CD8-positive, alpha-beta memory T cell (primary cell): ENCODE measurements at regions not wholly inside any gene's neighbourhood (a gene's known extent, or its start where the extent isn't known, plus 50 kb on each side); places are given as distances from the start of the nearest gene placed in this dataset.
A peak's percentile ranks its signal among the peaks of the same experiment; 100 is the strongest.

Source experiments
- CTCF ChIA-PET: fragments of 350-600 bp; sonication (Branson Sonifier 250); formaldehyde crosslinking; loops from one replicate; lab custom pipeline; 2021; ENCODE audit warnings: antibody characterized with exemption; lab: Charles Lee
- POLR2A ChIA-PET: fragments of 350-600 bp; sonication (Branson Sonifier 250); formaldehyde crosslinking; loops from one replicate; lab custom pipeline; 2021; ENCODE audit warnings: antibody characterized with exemption; lab: Charles Lee
- DNase-seq, 5 donors: peaks; one replicate each; pipeline versions ENCODE4 v3.0.0 to v3.0.0-alpha.2; 2020 to 2022; ENCODE audit warnings: mixed read lengths in 1 of 5
- H3K27ac ChIP-seq: one replicate; pipeline ENCODE4 v1.7.0; 2013; ENCODE audit warnings: low read depth, mild to moderate bottlenecking, low read length, moderate library complexity
- H3K27me3 ChIP-seq: 2 replicates; pipeline ENCODE4 v1.7.0; 2013; ENCODE audit warnings: low read length, mild to moderate bottlenecking; ENCODE audit not compliant: insufficient read depth, poor library complexity, severe bottlenecking
- H3K36me3 ChIP-seq: 2 replicates; pipeline ENCODE4 v1.7.0; 2013; ENCODE audit warnings: mild to moderate bottlenecking, low read length, moderate library complexity; ENCODE audit not compliant: insufficient read depth
- H3K4me1 ChIP-seq: 2 replicates; pipeline ENCODE4 v1.7.0; 2013; ENCODE audit warnings: mild to moderate bottlenecking, low read length, moderate library complexity; ENCODE audit not compliant: insufficient read depth
- H3K4me3 ChIP-seq: 2 replicates; pipeline ENCODE4 v1.7.0; 2013; ENCODE audit warnings: mild to moderate bottlenecking, low read length
- H3K9me3 ChIP-seq: 2 replicates; pipeline ENCODE4 v1.7.0; 2013; ENCODE audit warnings: mild to moderate bottlenecking, low read length
- H3K27ac Mint-ChIP-seq, 8 donors: one replicate each; pipeline ENCODE4 v1.8.0; 2020 to 2021; ENCODE audit warnings: mixed read lengths in 8 of 8, mild to moderate bottlenecking in 6 of 8, inconsistent platforms in 3 of 8, moderate library complexity in 3 of 8
- H3K27me3 Mint-ChIP-seq, 2 donors: one replicate each; pipeline ENCODE4 v1.8.0; 2020 to 2021; ENCODE audit warnings: mixed read lengths in 2 of 2, mild to moderate bottlenecking in 1 of 2, moderate library complexity in 1 of 2
- H3K36me3 Mint-ChIP-seq, 3 donors: one replicate each; pipeline ENCODE4 v1.8.0; 2020 to 2021; ENCODE audit warnings: mixed read lengths in 3 of 3, inconsistent platforms in 1 of 3, mild to moderate bottlenecking in 1 of 3
- H3K4me1 Mint-ChIP-seq, 3 donors: one replicate each; pipeline ENCODE4 v1.8.0; 2020 to 2021; ENCODE audit warnings: mixed read lengths in 3 of 3, inconsistent platforms in 1 of 3, mild to moderate bottlenecking in 1 of 3
- H3K4me3 Mint-ChIP-seq, 7 donors: one replicate each; pipeline ENCODE4 v1.8.0; 2020 to 2021; ENCODE audit warnings: mixed read lengths in 7 of 7, mild to moderate bottlenecking in 6 of 7, moderate library complexity in 4 of 7, inconsistent platforms in 2 of 7
- H3K9me3 Mint-ChIP-seq, 5 donors: one replicate each; pipeline ENCODE4 v1.8.0; 2020 to 2022; ENCODE audit warnings: mixed read lengths in 5 of 5, mild to moderate bottlenecking in 3 of 5, moderate library complexity in 2 of 5, inconsistent platforms in 1 of 5

GRCh38 chr18:46393230-46393629 is 263.8 kb downstream of the LOXHD1 start:
- no peaks in the 10 kb centered on the region for H3K27me3 ChIP-seq
- no peaks in the 10 kb centered on the region for H3K36me3 Mint-ChIP-seq
- POLR2A ChIA-PET, result no interaction called here
- H3K4me3 ChIP-seq, result no peak overlapping the region
- H3K27me3 Mint-ChIP-seq, result no peaks in the 10 kb centered on the region
- H3K9me3 Mint-ChIP-seq, result peaks cover 0 to 3% (median 0%) of the 10 kb centered on the region in 5 donors
- H3K4me1 ChIP-seq, result no peaks in the 10 kb centered on the region
- no peak overlapping the region for H3K4me3 Mint-ChIP-seq
- no peak overlapping the region for H3K27ac Mint-ChIP-seq
- no peaks in the 10 kb centered on the region for H3K9me3 ChIP-seq
- H3K4me1 Mint-ChIP-seq, result peaks cover 5 to 11% (median 10%) of the 10 kb centered on the region in 3 donors
- H3K36me3 ChIP-seq, result no peaks in the 10 kb centered on the region
- no peak overlapping the region for H3K27ac ChIP-seq
- no peak for DNase-seq
- CTCF ChIA-PET, result no interaction called here

- H3K27me3 Mint-ChIP-seq, result no peaks in the 10 kb centered on the region
- H3K4me3 ChIP-seq, result no peak overlapping the region
- H3K36me3 ChIP-seq, result no peaks in the 10 kb centered on the region
- H3K27me3 ChIP-seq, result no peaks in the 10 kb centered on the region
- H3K9me3 ChIP-seq, result no peaks in the 10 kb centered on the region
- no peak overlapping the region for H3K4me3 Mint-ChIP-seq
- H3K36me3 Mint-ChIP-seq, result no peaks in the 10 kb centered on the region
- no peak for DNase-seq
- peak overlapping the region in 1 of 8 donors; percentile 6 for H3K27ac Mint-ChIP-seq
- POLR2A ChIA-PET, result no interaction called here
- peaks cover 0 to 3% (median 0%) of the 10 kb centered on the region in 5 donors for H3K9me3 Mint-ChIP-seq
- no peaks in the 10 kb centered on the region for H3K4me1 ChIP-seq
- CTCF ChIA-PET, result no interaction called here
- peaks cover 7 to 16% (median 13%) of the 10 kb centered on the region in 3 donors for H3K4me1 Mint-ChIP-seq
- no peak overlapping the region for H3K27ac ChIP-seq
These were observed 263.1 kb downstream of the LOXHD1 start for GRCh38 chr18:46393961-46394360.

- H3K27ac ChIP-seq, result no peak overlapping the region
- H3K4me3 Mint-ChIP-seq, result no peak overlapping the region
- POLR2A ChIA-PET, result no interaction called here
These were observed 261.2 kb downstream of the LOXHD1 start for GRCh38 chr18:46395795-46396194.

GRCh38 chr18:46397174-46397573 is 259.8 kb downstream of the LOXHD1 start:
- H3K36me3 Mint-ChIP-seq, result no peaks in the 10 kb centered on the region
- no peaks in the 10 kb centered on the region for H3K27me3 ChIP-seq
- no peak overlapping the region for H3K27ac ChIP-seq
- H3K36me3 ChIP-seq, result no peaks in the 10 kb centered on the region
- DNase-seq, result no peak
- H3K27ac Mint-ChIP-seq, result peak overlapping the region in 7 of 8 donors; percentile 10 to 97 (median 47)
- H3K4me3 Mint-ChIP-seq, result peak overlapping the region in 1 of 7 donors; percentile 6
- peaks cover 0 to 2% of the 10 kb centered on the region in 2 donors for H3K27me3 Mint-ChIP-seq
- H3K9me3 Mint-ChIP-seq, result peaks cover 0 to 3% (median 0%) of the 10 kb centered on the region in 5 donors
- H3K4me3 ChIP-seq, result no peak overlapping the region
- ChIA-PET CTCF (no interaction called here), POLR2A (no interaction called here)
- no peaks in the 10 kb centered on the region for H3K4me1 ChIP-seq
- H3K4me1 Mint-ChIP-seq, result peaks cover 7 to 18% (median 13%) of the 10 kb centered on the region in 3 donors
- H3K9me3 ChIP-seq, result no peaks in the 10 kb centered on the region

More at GRCh38 chr18:46395795-46396194, 261.2 kb downstream of the LOXHD1 start:
- no peak for DNase-seq
- Mint-ChIP-seq H3K27me3 (peaks cover 0 to 2% of the 10 kb centered on the region in 2 donors), H3K36me3 (no peaks in the 10 kb centered on the region), H3K4me1 (peaks cover 7 to 18% (median 13%) of the 10 kb centered on the region in 3 donors), H3K27ac (peak overlapping the region in 3 of 8 donors; percentile 41 to 76 (median 54)), H3K9me3 (peaks cover 0 to 3% (median 0%) of the 10 kb centered on the region in 5 donors)
- CTCF ChIA-PET, result no interaction called here
- Histone ChIP-seq H3K4me1 (no peaks in the 10 kb centered on the region), H3K27me3 (no peaks in the 10 kb centered on the region), H3K9me3 (no peaks in the 10 kb centered on the region), H3K36me3 (no peaks in the 10 kb centered on the region), H3K4me3 (no peak overlapping the region)

- Mint-ChIP-seq H3K4me1 (peaks cover 7 to 18% (median 13%) of the 10 kb centered on the region in 3 donors), H3K4me3 (peak overlapping the region in 1 of 7 donors; percentile 30), H3K27me3 (peaks cover 0 to 2% of the 10 kb centered on the region in 2 donors), H3K36me3 (no peaks in the 10 kb centered on the region), H3K27ac (peak overlapping the region in 7 of 8 donors; percentile 9 to 93 (median 80)), H3K9me3 (peaks cover 0 to 3% (median 0%) of the 10 kb centered on the region in 5 donors)
- H3K4me3 ChIP-seq, result no peak overlapping the region
- no peaks in the 10 kb centered on the region for H3K27me3 ChIP-seq
- H3K4me1 ChIP-seq, result no peaks in the 10 kb centered on the region
- H3K9me3 ChIP-seq, result no peaks in the 10 kb centered on the region
- no peaks in the 10 kb centered on the region for H3K36me3 ChIP-seq
- peak in 1 of 5 donors; percentile 21 for DNase-seq
- CTCF ChIA-PET, result no interaction called here
- peak overlapping the region; percentile 38 for H3K27ac ChIP-seq
- POLR2A ChIA-PET, result no interaction called here
These were observed 259.0 kb downstream of the LOXHD1 start for GRCh38 chr18:46398005-46398404.

- H3K36me3 ChIP-seq, result no peaks in the 10 kb centered on the region
- no peak overlapping the region for H3K4me3 ChIP-seq
- H3K9me3 ChIP-seq, result no peaks in the 10 kb centered on the region
- peaks cover 0 to 2% of the 10 kb centered on the region in 2 donors for H3K27me3 Mint-ChIP-seq
- CTCF ChIA-PET, result no interaction called here
- DNase-seq, result no peak
- peak overlapping the region in 4 of 8 donors; percentile 24 to 84 (median 54) for H3K27ac Mint-ChIP-seq
- H3K9me3 Mint-ChIP-seq, result peaks cover 0 to 3% (median 0%) of the 10 kb centered on the region in 5 donors
- H3K27ac ChIP-seq, result no peak overlapping the region
- no peak overlapping the region for H3K4me3 Mint-ChIP-seq
- POLR2A ChIA-PET, result no interaction called here
- H3K27me3 ChIP-seq, result no peaks in the 10 kb centered on the region
- no peaks in the 10 kb centered on the region for H3K36me3 Mint-ChIP-seq
- H3K4me1 ChIP-seq, result no peaks in the 10 kb centered on the region
- H3K4me1 Mint-ChIP-seq, result peaks cover 7 to 18% (median 13%) of the 10 kb centered on the region in 3 donors
These were observed 258.4 kb downstream of the LOXHD1 start for GRCh38 chr18:46398625-46399024.

GRCh38 chr18:46399303-46399702 is 257.7 kb downstream of the LOXHD1 start:
- ChIA-PET POLR2A (no interaction called here), CTCF (no interaction called here)
- no peaks in the 10 kb centered on the region for H3K36me3 ChIP-seq
- no peak for DNase-seq
- Mint-ChIP-seq H3K27ac (peak overlapping the region in 2 of 8 donors; percentile 34 to 40), H3K27me3 (peaks cover 2 to 6% of the 10 kb centered on the region in 2 donors), H3K4me3 (no peak overlapping the region), H3K4me1 (peaks cover 7 to 18% (median 13%) of the 10 kb centered on the region in 3 donors), H3K9me3 (peaks cover 0 to 3% (median 0%) of the 10 kb centered on the region in 5 donors), H3K36me3 (no peaks in the 10 kb centered on the region)
- no peaks in the 10 kb centered on the region for H3K27me3 ChIP-seq
- no peaks in the 10 kb centered on the region for H3K4me1 ChIP-seq
- H3K27ac ChIP-seq, result no peak overlapping the region
- H3K9me3 ChIP-seq, result no peaks in the 10 kb centered on the region
- no peak overlapping the region for H3K4me3 ChIP-seq

GRCh38 chr18:46400449-46400848 is 256.6 kb downstream of the LOXHD1 start:
- no peak overlapping the region for H3K4me3 ChIP-seq
- H3K27me3 Mint-ChIP-seq, result peaks cover 8 to 13% of the 10 kb centered on the region in 2 donors
- H3K27ac ChIP-seq, result no peak overlapping the region
- CTCF ChIA-PET, result no interaction called here
- no peaks in the 10 kb centered on the region for H3K36me3 ChIP-seq
- POLR2A ChIA-PET, result no interaction called here
- no peak overlapping the region for H3K4me3 Mint-ChIP-seq
- no peaks in the 10 kb centered on the region for H3K27me3 ChIP-seq
- no peak for DNase-seq
- no peaks in the 10 kb centered on the region for H3K9me3 ChIP-seq
- no peaks in the 10 kb centered on the region for H3K36me3 Mint-ChIP-seq
- peaks cover 7 to 18% (median 13%) of the 10 kb centered on the region in 3 donors for H3K4me1 Mint-ChIP-seq
- H3K4me1 ChIP-seq, result no peaks in the 10 kb centered on the region
- H3K9me3 Mint-ChIP-seq, result peaks cover 0 to 3% (median 0%) of the 10 kb centered on the region in 5 donors
- H3K27ac Mint-ChIP-seq, result peak overlapping the region in 2 of 8 donors; percentile 47 to 63
